ENCODE measurements at regions not wholly inside any gene's neighbourhood (a gene's known extent, or its start where the extent isn't known, plus 50 kb on each side); places are given as distances from the start of the nearest gene placed in this dataset.

DNA sequence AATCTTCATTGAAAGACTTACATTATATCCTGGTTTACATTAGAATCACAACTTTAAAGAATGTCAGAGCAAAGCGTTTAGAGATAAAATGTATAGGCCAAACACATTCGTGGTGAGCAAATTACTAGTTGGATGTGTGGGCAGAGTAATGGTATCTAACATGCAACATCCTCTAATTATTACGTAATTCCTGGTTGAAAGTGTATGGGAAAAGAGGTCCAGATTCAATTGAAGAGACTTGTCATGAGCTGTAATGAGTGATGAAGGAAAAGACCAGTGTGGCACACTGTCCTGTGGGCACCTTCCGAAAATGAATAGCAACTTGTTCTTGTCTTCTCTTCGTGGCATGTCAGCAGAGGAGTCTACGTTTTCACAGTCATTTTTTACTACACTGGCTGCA is 192.8 kb downstream of the LRIG3 start (continued):
- TF ChIP-seq, protein P1, sequence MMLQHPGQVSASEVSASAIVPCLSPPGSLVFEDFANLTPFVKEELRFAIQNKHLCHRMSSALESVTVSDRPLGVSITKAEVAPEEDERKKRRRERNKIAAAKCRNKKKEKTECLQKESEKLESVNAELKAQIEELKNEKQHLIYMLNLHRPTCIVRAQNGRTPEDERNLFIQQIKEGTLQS (IDR thresholded peaks at IDR 0.05) = no peak
- TF ChIP-seq NR2F2 (IDR thresholded peaks at IDR 0.05) = no peak

DNA sequence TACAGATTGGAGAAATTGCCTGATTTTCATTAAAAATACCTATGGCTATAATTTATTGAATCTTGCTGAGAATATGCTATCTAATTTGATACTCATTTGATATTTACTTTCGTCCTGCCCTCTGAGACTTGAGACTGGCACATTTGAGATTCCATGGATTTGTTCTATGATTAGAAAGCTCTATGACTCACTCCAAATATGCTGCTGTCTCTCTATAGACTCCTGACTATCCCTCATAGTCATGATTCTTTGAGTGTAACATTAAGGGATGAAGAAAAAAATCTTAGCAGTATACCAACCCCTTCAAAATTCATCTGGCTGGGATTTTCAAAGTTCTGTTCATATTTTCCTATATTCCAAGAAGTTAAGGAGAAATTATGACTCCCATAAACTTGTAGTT is 191.9 kb downstream of the LRIG3 start:
- TF ChIP-seq, protein P2, sequence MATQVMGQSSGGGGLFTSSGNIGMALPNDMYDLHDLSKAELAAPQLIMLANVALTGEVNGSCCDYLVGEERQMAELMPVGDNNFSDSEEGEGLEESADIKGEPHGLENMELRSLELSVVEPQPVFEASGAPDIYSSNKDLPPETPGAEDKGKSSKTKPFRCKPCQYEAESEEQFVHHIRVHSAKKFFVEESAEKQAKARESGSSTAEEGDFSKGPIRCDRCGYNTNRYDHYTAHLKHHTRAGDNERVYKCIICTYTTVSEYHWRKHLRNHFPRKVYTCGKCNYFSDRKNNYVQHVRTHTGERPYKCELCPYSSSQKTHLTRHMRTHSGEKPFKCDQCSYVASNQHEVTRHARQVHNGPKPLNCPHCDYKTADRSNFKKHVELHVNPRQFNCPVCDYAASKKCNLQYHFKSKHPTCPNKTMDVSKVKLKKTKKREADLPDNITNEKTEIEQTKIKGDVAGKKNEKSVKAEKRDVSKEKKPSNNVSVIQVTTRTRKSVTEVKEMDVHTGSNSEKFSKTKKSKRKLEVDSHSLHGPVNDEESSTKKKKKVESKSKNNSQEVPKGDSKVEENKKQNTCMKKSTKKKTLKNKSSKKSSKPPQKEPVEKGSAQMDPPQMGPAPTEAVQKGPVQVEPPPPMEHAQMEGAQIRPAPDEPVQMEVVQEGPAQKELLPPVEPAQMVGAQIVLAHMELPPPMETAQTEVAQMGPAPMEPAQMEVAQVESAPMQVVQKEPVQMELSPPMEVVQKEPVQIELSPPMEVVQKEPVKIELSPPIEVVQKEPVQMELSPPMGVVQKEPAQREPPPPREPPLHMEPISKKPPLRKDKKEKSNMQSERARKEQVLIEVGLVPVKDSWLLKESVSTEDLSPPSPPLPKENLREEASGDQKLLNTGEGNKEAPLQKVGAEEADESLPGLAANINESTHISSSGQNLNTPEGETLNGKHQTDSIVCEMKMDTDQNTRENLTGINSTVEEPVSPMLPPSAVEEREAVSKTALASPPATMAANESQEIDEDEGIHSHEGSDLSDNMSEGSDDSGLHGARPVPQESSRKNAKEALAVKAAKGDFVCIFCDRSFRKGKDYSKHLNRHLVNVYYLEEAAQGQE (IDR thresholded peaks at IDR 0.05) = no peak
- TF ChIP-seq JUND (IDR thresholded peaks at IDR 0.05) (no peak), EGR1 (IDR thresholded peaks at IDR 0.05; ENCODE audit: low read depth in 2 of 2) (no peak), HNF4G (IDR thresholded peaks at IDR 0.05) (no peak), FOXA2 (IDR thresholded peaks at IDR 0.05) (no peak), YY1 (IDR thresholded peaks at IDR 0.05) (no peak), TAF1 (conservative IDR thresholded peaks at IDR 0.05) (no peak), GABPA (IDR thresholded peaks at IDR 0.05 in 1 of 2, conservative IDR thresholded peaks at IDR 0.05 in 1 of 2) (no peak), RXRA (IDR thresholded peaks at IDR 0.05) (no peak), HNF4A (conservative IDR thresholded peaks at IDR 0.05) (no peak)
- TF ChIP-seq, protein P3, sequence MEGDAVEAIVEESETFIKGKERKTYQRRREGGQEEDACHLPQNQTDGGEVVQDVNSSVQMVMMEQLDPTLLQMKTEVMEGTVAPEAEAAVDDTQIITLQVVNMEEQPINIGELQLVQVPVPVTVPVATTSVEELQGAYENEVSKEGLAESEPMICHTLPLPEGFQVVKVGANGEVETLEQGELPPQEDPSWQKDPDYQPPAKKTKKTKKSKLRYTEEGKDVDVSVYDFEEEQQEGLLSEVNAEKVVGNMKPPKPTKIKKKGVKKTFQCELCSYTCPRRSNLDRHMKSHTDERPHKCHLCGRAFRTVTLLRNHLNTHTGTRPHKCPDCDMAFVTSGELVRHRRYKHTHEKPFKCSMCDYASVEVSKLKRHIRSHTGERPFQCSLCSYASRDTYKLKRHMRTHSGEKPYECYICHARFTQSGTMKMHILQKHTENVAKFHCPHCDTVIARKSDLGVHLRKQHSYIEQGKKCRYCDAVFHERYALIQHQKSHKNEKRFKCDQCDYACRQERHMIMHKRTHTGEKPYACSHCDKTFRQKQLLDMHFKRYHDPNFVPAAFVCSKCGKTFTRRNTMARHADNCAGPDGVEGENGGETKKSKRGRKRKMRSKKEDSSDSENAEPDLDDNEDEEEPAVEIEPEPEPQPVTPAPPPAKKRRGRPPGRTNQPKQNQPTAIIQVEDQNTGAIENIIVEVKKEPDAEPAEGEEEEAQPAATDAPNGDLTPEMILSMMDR (IDR thresholded peaks at IDR 0.05; ENCODE audit: low read depth, low read length, missing input control) = no peak
- TF ChIP-seq, protein P4, sequence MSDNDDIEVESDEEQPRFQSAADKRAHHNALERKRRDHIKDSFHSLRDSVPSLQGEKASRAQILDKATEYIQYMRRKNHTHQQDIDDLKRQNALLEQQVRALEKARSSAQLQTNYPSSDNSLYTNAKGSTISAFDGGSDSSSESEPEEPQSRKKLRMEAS (IDR thresholded peaks at IDR 0.05) = no peak
- Histone ChIP-seq H3K9me3 (ENCODE audit: control insufficient read depth in 4 of 4, low read length in 3 of 4) (no peaks in the 10 kb centered on the region), H3K36me3 (ENCODE audit: control insufficient read depth in 4 of 4, insufficient read depth in 3 of 4, low read depth in 1 of 4, low read length in 3 of 4) (no peaks in the 10 kb centered on the region), H3K27me3 (ENCODE audit: control insufficient read depth in 4 of 4, insufficient read depth in 4 of 4, low read length in 3 of 4) (no peaks in the 10 kb centered on the region), H3K4me3 (ENCODE audit: low read depth in 1 of 3, low read length in 3 of 3) (no peak overlapping the region), H3K9ac (ENCODE audit: low read depth in 1 of 2, low read length in 2 of 2) (no peak overlapping the region), H3K4me1 (ENCODE audit: control insufficient read depth in 4 of 4, insufficient read depth in 4 of 4, low read length in 3 of 4) (no peaks in the 10 kb centered on the region), H3K27ac (ENCODE audit: low read depth in 1 of 2, low read length in 2 of 2) (no peak overlapping the region)
- DNase-seq (ENCODE audit: low spot score) = no peak
- 88% methylated on average over 1 of the region's 1 CpG for WGBS

DNA sequence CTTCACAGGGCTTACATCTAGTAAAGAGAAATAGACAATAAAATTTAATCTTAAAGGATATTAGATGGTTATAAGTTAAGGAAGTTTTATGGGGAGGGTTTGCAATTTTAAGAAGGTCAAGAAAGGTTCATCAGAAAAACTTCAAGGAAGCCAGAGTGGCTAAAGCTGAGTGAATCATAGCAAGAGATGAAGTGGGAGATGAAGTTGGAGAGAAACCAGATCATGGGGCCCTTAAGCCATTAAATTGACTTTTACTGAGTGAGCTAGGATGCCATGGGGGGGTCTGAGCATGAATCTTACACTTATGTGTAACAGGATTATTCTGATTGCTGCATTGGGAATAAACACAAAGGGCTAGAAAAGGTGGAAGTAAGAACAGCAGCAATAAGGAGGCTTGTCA is 189.2 kb downstream of the LRIG3 start:
- no peak for DNase-seq (ENCODE audit: low spot score)
- no peaks in the 10 kb centered on the region for H3K9me3 ChIP-seq (ENCODE audit: control insufficient read depth in 4 of 4, low read length in 3 of 4)
- H3K4me1 ChIP-seq (ENCODE audit: control insufficient read depth in 4 of 4, insufficient read depth in 4 of 4, low read length in 3 of 4) = no peaks in the 10 kb centered on the region
- H3K27ac ChIP-seq (ENCODE audit: low read depth in 1 of 2, low read length in 2 of 2) = no peak overlapping the region
- H3K9ac ChIP-seq (ENCODE audit: low read depth in 1 of 2, low read length in 2 of 2) = no peak overlapping the region
- H3K27me3 ChIP-seq (ENCODE audit: control insufficient read depth in 4 of 4, insufficient read depth in 4 of 4, low read length in 3 of 4) = no peaks in the 10 kb centered on the region
- no peaks in the 10 kb centered on the region for H3K36me3 ChIP-seq (ENCODE audit: control insufficient read depth in 4 of 4, insufficient read depth in 3 of 4, low read depth in 1 of 4, low read length in 3 of 4)
- no peak overlapping the region for H3K4me3 ChIP-seq (ENCODE audit: low read depth in 1 of 3, low read length in 3 of 3)
- TF ChIP-seq EGR1 (IDR thresholded peaks at IDR 0.05; ENCODE audit: low read depth in 2 of 2) (no peak), RAD21 (IDR thresholded peaks at IDR 0.05) (no peak), FOXA1 (IDR thresholded peaks at IDR 0.05) (no peak), HNF4A (conservative IDR thresholded peaks at IDR 0.05) (no peak), YY1 (IDR thresholded peaks at IDR 0.05) (no peak), HNF4G (IDR thresholded peaks at IDR 0.05) (no peak), FOXA2 (IDR thresholded peaks at IDR 0.05) (no peak), GABPA (IDR thresholded peaks at IDR 0.05 in 1 of 2, conservative IDR thresholded peaks at IDR 0.05 in 1 of 2) (no peak), NR2F2 (IDR thresholded peaks at IDR 0.05) (no peak), SP1 (IDR thresholded peaks at IDR 0.05) (no peak)
- TF ChIP-seq, protein P1 (IDR thresholded peaks at IDR 0.05) = no peak
- TF ChIP-seq, protein P3 (IDR thresholded peaks at IDR 0.05; ENCODE audit: low read depth, low read length, missing input control) = no peak
- TF ChIP-seq, protein P2 (IDR thresholded peaks at IDR 0.05) = no peak

Measured in liver (tissue), 8 donors.